IgD-negative memory B cell (primary cell): ENCODE measurements at regions not wholly inside any gene's neighbourhood (a gene's known extent, or its start where the extent isn't known, plus 50 kb on each side); places are given as distances from the start of the nearest gene placed in this dataset.

Source experiments
- H3K27ac Mint-ChIP-seq, 3 donors: one replicate each; pipeline ENCODE4 v1.8.0; 2020 to 2022; ENCODE audit warnings: mild to moderate bottlenecking in 3 of 3, mixed read lengths in 3 of 3, moderate library complexity in 1 of 3
- H3K27me3 Mint-ChIP-seq: one replicate; pipeline ENCODE4 v1.8.0; 2021; ENCODE audit warnings: mixed read lengths
- H3K36me3 Mint-ChIP-seq: one replicate; pipeline ENCODE4 v1.8.0; 2020; ENCODE audit warnings: mild to moderate bottlenecking, mixed read lengths
- H3K4me1 Mint-ChIP-seq, 3 donors: one replicate each; pipeline ENCODE4 v1.8.0; 2020 to 2022; ENCODE audit warnings: mixed read lengths in 3 of 3, mild to moderate bottlenecking in 1 of 3
- H3K4me3 Mint-ChIP-seq, 4 donors: one replicate each; pipeline ENCODE4 v1.8.0; 2020 to 2022; ENCODE audit warnings: mild to moderate bottlenecking in 4 of 4, mixed read lengths in 4 of 4, moderate library complexity in 3 of 4
- H3K9me3 Mint-ChIP-seq, 3 donors: one replicate each; pipeline ENCODE4 v1.8.0; 2020 to 2021; ENCODE audit warnings: mixed read lengths in 3 of 3, mild to moderate bottlenecking in 1 of 3

GRCh38 chr1:102105931-102106550, 109.3 kb upstream of the OLFM3 start:
- no peak overlapping the region for H3K27ac Mint-ChIP-seq
- H3K4me1 Mint-ChIP-seq, result no peaks in the 10 kb centered on the region
- H3K36me3 Mint-ChIP-seq, result no peaks in the 10 kb centered on the region
- H3K27me3 Mint-ChIP-seq, result no peaks in the 10 kb centered on the region
- H3K9me3 Mint-ChIP-seq, result peaks cover 0 to 7% (median 0%) of the 10 kb centered on the region in 3 donors
- no peak overlapping the region for H3K4me3 Mint-ChIP-seq

- no peak overlapping the region for H3K27ac Mint-ChIP-seq
- H3K4me1 Mint-ChIP-seq, result no peaks in the 10 kb centered on the region
- H3K36me3 Mint-ChIP-seq, result no peaks in the 10 kb centered on the region
- H3K27me3 Mint-ChIP-seq, result no peaks in the 10 kb centered on the region
- H3K9me3 Mint-ChIP-seq, result peaks cover 0 to 4% (median 0%) of the 10 kb centered on the region in 3 donors
- H3K4me3 Mint-ChIP-seq, result no peak overlapping the region
These were observed 106.9 kb upstream of the OLFM3 start for GRCh38 chr1:102103646-102104045.

- H3K36me3 Mint-ChIP-seq, result no peaks in the 10 kb centered on the region
- H3K4me1 Mint-ChIP-seq, result no peaks in the 10 kb centered on the region
- H3K9me3 Mint-ChIP-seq, result no peaks in the 10 kb centered on the region
- no peaks in the 10 kb centered on the region for H3K27me3 Mint-ChIP-seq
- H3K4me3 Mint-ChIP-seq, result no peak overlapping the region
- no peak overlapping the region for H3K27ac Mint-ChIP-seq
These were observed 105.6 kb upstream of the OLFM3 start for GRCh38 chr1:102102276-102102780.

GRCh38 chr1:102100666-102101065, 103.9 kb upstream of the OLFM3 start:
- Mint-ChIP-seq H3K27me3 (no peaks in the 10 kb centered on the region), H3K4me1 (no peaks in the 10 kb centered on the region), H3K4me3 (no peak overlapping the region), H3K9me3 (no peaks in the 10 kb centered on the region), H3K36me3 (no peaks in the 10 kb centered on the region), H3K27ac (no peak overlapping the region)

GRCh38 chr1:102099916-102100315, 103.2 kb upstream of the OLFM3 start:
- H3K27ac Mint-ChIP-seq, result no peak overlapping the region
- no peaks in the 10 kb centered on the region for H3K36me3 Mint-ChIP-seq
- H3K4me1 Mint-ChIP-seq, result no peaks in the 10 kb centered on the region
- no peaks in the 10 kb centered on the region for H3K9me3 Mint-ChIP-seq
- no peak overlapping the region for H3K4me3 Mint-ChIP-seq
- no peaks in the 10 kb centered on the region for H3K27me3 Mint-ChIP-seq

- Mint-ChIP-seq H3K9me3 (no peaks in the 10 kb centered on the region), H3K4me3 (no peak overlapping the region), H3K27me3 (no peaks in the 10 kb centered on the region), H3K27ac (no peak overlapping the region), H3K4me1 (no peaks in the 10 kb centered on the region), H3K36me3 (no peaks in the 10 kb centered on the region)
These were observed 101.8 kb upstream of the OLFM3 start for GRCh38 chr1:102098536-102098935.

- no peaks in the 10 kb centered on the region for H3K27me3 Mint-ChIP-seq
- no peak overlapping the region for H3K4me3 Mint-ChIP-seq
- H3K4me1 Mint-ChIP-seq, result no peaks in the 10 kb centered on the region
- H3K36me3 Mint-ChIP-seq, result no peaks in the 10 kb centered on the region
- no peak overlapping the region for H3K27ac Mint-ChIP-seq
- no peaks in the 10 kb centered on the region for H3K9me3 Mint-ChIP-seq
These were observed 101.4 kb upstream of the OLFM3 start for GRCh38 chr1:102098081-102098480.

- Mint-ChIP-seq H3K9me3 (no peaks in the 10 kb centered on the region), H3K27me3 (no peaks in the 10 kb centered on the region), H3K4me3 (no peak overlapping the region), H3K4me1 (no peaks in the 10 kb centered on the region), H3K27ac (no peak overlapping the region), H3K36me3 (no peaks in the 10 kb centered on the region)
These were observed 100.7 kb upstream of the OLFM3 start for GRCh38 chr1:102097451-102097850.

- Mint-ChIP-seq H3K36me3 (no peaks in the 10 kb centered on the region), H3K27ac (no peak overlapping the region), H3K27me3 (no peaks in the 10 kb centered on the region), H3K4me3 (no peak overlapping the region), H3K4me1 (no peaks in the 10 kb centered on the region), H3K9me3 (no peaks in the 10 kb centered on the region)
These were observed 99.4 kb upstream of the OLFM3 start for GRCh38 chr1:102096162-102096561.

- peaks cover 0 to 8% (median 7%) of the 10 kb centered on the region in 3 donors for H3K9me3 Mint-ChIP-seq
- no peak overlapping the region for H3K4me3 Mint-ChIP-seq
- no peaks in the 10 kb centered on the region for H3K27me3 Mint-ChIP-seq
- no peaks in the 10 kb centered on the region for H3K36me3 Mint-ChIP-seq
- H3K27ac Mint-ChIP-seq, result no peak overlapping the region
- H3K4me1 Mint-ChIP-seq, result no peaks in the 10 kb centered on the region
These were observed 93.1 kb upstream of the OLFM3 start for GRCh38 chr1:102089791-102090190.

- Mint-ChIP-seq H3K36me3 (no peaks in the 10 kb centered on the region), H3K4me3 (no peak overlapping the region), H3K27me3 (no peaks in the 10 kb centered on the region), H3K27ac (no peak overlapping the region), H3K4me1 (no peaks in the 10 kb centered on the region), H3K9me3 (peaks cover 1 to 11% (median 7%) of the 10 kb centered on the region in 3 donors)
These were observed 89.2 kb upstream of the OLFM3 start for GRCh38 chr1:102085896-102086295.

- Mint-ChIP-seq H3K4me1 (no peaks in the 10 kb centered on the region), H3K27ac (no peak overlapping the region), H3K36me3 (no peaks in the 10 kb centered on the region), H3K27me3 (no peaks in the 10 kb centered on the region), H3K9me3 (peaks cover 1 to 11% (median 7%) of the 10 kb centered on the region in 3 donors), H3K4me3 (no peak overlapping the region)
These were observed 88.2 kb upstream of the OLFM3 start for GRCh38 chr1:102084771-102085535.

- no peaks in the 10 kb centered on the region for H3K27me3 Mint-ChIP-seq
- peaks cover 1 to 14% (median 5%) of the 10 kb centered on the region in 3 donors for H3K9me3 Mint-ChIP-seq
These were observed 86.5 kb upstream of the OLFM3 start for GRCh38 chr1:102083192-102083591.

GRCh38 chr1:102074874-102075273, 78.1 kb upstream of the OLFM3 start:
- no peaks in the 10 kb centered on the region for H3K36me3 Mint-ChIP-seq
- no peaks in the 10 kb centered on the region for H3K27me3 Mint-ChIP-seq
- H3K9me3 Mint-ChIP-seq, result peaks cover 2% of the 10 kb centered on the region in 3 donors
- no peaks in the 10 kb centered on the region for H3K4me1 Mint-ChIP-seq
- H3K4me3 Mint-ChIP-seq, result no peak overlapping the region
- H3K27ac Mint-ChIP-seq, result no peak overlapping the region

More at GRCh38 chr1:102083192-102083591, 86.5 kb upstream of the OLFM3 start:
- Mint-ChIP-seq H3K4me1 (no peaks in the 10 kb centered on the region), H3K36me3 (no peaks in the 10 kb centered on the region), H3K27ac (no peak overlapping the region), H3K4me3 (no peak overlapping the region)

GRCh38 chr1:102071451-102071850, 74.7 kb upstream of the OLFM3 start:
- no peaks in the 10 kb centered on the region for H3K4me1 Mint-ChIP-seq
- peaks cover 3 to 15% (median 3%) of the 10 kb centered on the region in 3 donors for H3K9me3 Mint-ChIP-seq
- no peaks in the 10 kb centered on the region for H3K27me3 Mint-ChIP-seq
- no peaks in the 10 kb centered on the region for H3K36me3 Mint-ChIP-seq
- no peak overlapping the region for H3K27ac Mint-ChIP-seq
- H3K4me3 Mint-ChIP-seq, result no peak overlapping the region

- H3K36me3 Mint-ChIP-seq, result no peaks in the 10 kb centered on the region
- no peak overlapping the region for H3K27ac Mint-ChIP-seq
These were observed 53.8 kb upstream of the OLFM3 start for GRCh38 chr1:102050556-102050955.

More at GRCh38 chr1:102050556-102050955, 53.8 kb upstream of the OLFM3 start:
- H3K4me3 Mint-ChIP-seq, result no peak overlapping the region
- peaks cover 4 to 7% (median 5%) of the 10 kb centered on the region in 3 donors for H3K9me3 Mint-ChIP-seq
- H3K27me3 Mint-ChIP-seq, result peaks cover 4% of the 10 kb centered on the region
- H3K4me1 Mint-ChIP-seq, result peaks cover 0 to 2% (median 0%) of the 10 kb centered on the region in 3 donors
